HCT116 (cell line): ENCODE measurements at regions not wholly inside any gene's neighbourhood (a gene's known extent, or its start where the extent isn't known, plus 50 kb on each side); places are given as distances from the start of the nearest gene placed in this dataset.

Experiments
- ATAC-seq: fragments of 200-7000 bp; cut with Tn5 transposase; 2 replicates; pipeline ENCODE4 v1.9.1; 2020; ENCODE audit warnings: mild to moderate bottlenecking, moderate library complexity
- BruUV-seq: library from RNA; stranded (reverse); fragments of 400-500 nt; replicated peaks from 2 replicates; lab custom pipeline; 2021; lab: Mats Ljungman, UMichigan
- CTCF ChIA-PET: fragments of 300-600 bp; sonication (Branson Sonifier 250); formaldehyde crosslinking; loops from one replicate; lab custom pipeline; 2021; ENCODE audit warnings: antibody characterized with exemption; lab: Charles Lee
- POLR2A ChIA-PET: fragments of 300-600, 350-600 bp; sonication (Branson Sonifier 250); formaldehyde crosslinking; loops from one replicate; lab custom pipeline; 2021; ENCODE audit warnings: antibody characterized with exemption; lab: Charles Lee
- RAD21 ChIA-PET, 2 experiments: fragments of 300-600 bp; sonication (Branson Sonifier 250); formaldehyde crosslinking; loops; one replicate each; lab custom pipeline; 2023; ENCODE audit warnings: low total read pairs in 2 of 2; ENCODE audit not compliant: uncharacterized antibody in 2 of 2, unreplicated experiment in 2 of 2, low non-redundant PET in 1 of 2; lab: Charles Lee
- DNase-seq: peaks from one replicate; pipeline ENCODE4 v3.0.0-alpha.2; 2010; ENCODE audit warnings: low read depth, low spot score
- H2AFZ ChIP-seq: fragments of 200-600 bp; shearing (Covaris generic), sonication (generic); 2 replicates; pipeline ENCODE4 v1.6.1; 2017; ENCODE audit warnings: low read depth, mixed run types, mixed read lengths, antibody characterized with exemption, low read length; ENCODE audit not compliant: poor library complexity, severe bottlenecking
- H3K27ac ChIP-seq: 2 replicates; pipeline ENCODE4 v1.5.1; 2012; ENCODE audit warnings: low read depth, low read length
- H3K27me3 ChIP-seq: fragments of 200-600 bp; sonication (generic); 2 replicates; pipeline ENCODE4 v1.6.1; 2016; ENCODE audit warnings: mixed run types, low read length, mixed read lengths; ENCODE audit not compliant: insufficient read depth
- H3K36me3 ChIP-seq, 2 experiments: fragments of 200-500 bp in 1 of 2; fragments of 200-600 bp in 1 of 2; sonication (Bioruptor generic) in 1 of 2; sonication (generic) in 1 of 2; 2 replicates each; pipeline versions ENCODE4 v1.5.1 to v1.6.1; 2014 to 2016; ENCODE audit warnings: low read length in 2 of 2, inconsistent platforms in 1 of 2, mixed read lengths in 1 of 2, mixed run types in 1 of 2; ENCODE audit not compliant: insufficient read depth in 2 of 2, control insufficient read depth in 1 of 2
- H3K4me1 ChIP-seq, 2 experiments: fragments of 200-600 bp in 1 of 2; sonication (generic) in 1 of 2; 2 replicates each; pipeline versions ENCODE4 v1.5.1 to v1.6.1; 2012 to 2017; ENCODE audit warnings: low read length in 2 of 2, inconsistent platforms in 1 of 2, mild to moderate bottlenecking in 1 of 2, mixed read lengths in 1 of 2, mixed run types in 1 of 2, moderate library complexity in 1 of 2; ENCODE audit not compliant: insufficient read depth in 2 of 2, control insufficient read depth in 1 of 2
- H3K4me2 ChIP-seq: fragments of 200-600 bp; sonication (generic); 2 replicates; pipeline ENCODE4 v1.6.1; 2017; ENCODE audit warnings: mixed run types, low read length, mixed read lengths
- H3K4me3 ChIP-seq, 2 experiments: fragments of 200-600 bp in 1 of 2; sonication (generic) in 1 of 2; replicated peaks in 1 of 2; 2 replicates each; pipeline ENCODE4 v1.5.1; 2011 to 2016; ENCODE audit warnings: low read length in 2 of 2, control low read depth in 1 of 2, low read depth in 1 of 2, mild to moderate bottlenecking in 1 of 2, mixed read lengths in 1 of 2, mixed run types in 1 of 2
- H3K79me2 ChIP-seq: fragments of 200-600 bp; sonication (generic); 2 replicates; pipeline ENCODE4 v1.6.1; 2017; ENCODE audit warnings: mild to moderate bottlenecking, mixed run types, low read length, moderate library complexity, mixed read lengths; ENCODE audit not compliant: insufficient read depth
- H3K9ac ChIP-seq: fragments of 200-600 bp; sonication (generic); 2 replicates; pipeline ENCODE4 v1.6.1; 2016; ENCODE audit warnings: low read length, mixed read lengths
- H3K9me2 ChIP-seq: fragments of 200-600 bp; sonication (generic), shearing (Covaris generic); 2 replicates; pipeline ENCODE4 v1.6.1; 2017; ENCODE audit warnings: mixed run types, mild to moderate bottlenecking, moderate library complexity; ENCODE audit not compliant: insufficient read depth
- H3K9me3 ChIP-seq, 2 experiments: fragments of 200-500 bp in 1 of 2; fragments of 200-600 bp in 1 of 2; sonication (Bioruptor generic) in 1 of 2; sonication (generic) in 1 of 2; 2 replicates each; pipeline ENCODE4 v1.6.1; 2014 to 2017; ENCODE audit warnings: low read length in 2 of 2, mixed read lengths in 2 of 2, inconsistent platforms in 1 of 2, low read depth in 1 of 2, mild to moderate bottlenecking in 1 of 2, mixed run types in 1 of 2, moderate library complexity in 1 of 2; ENCODE audit not compliant: control insufficient read depth in 1 of 2, insufficient read depth in 1 of 2
- H4K20me1 ChIP-seq: fragments of 200-600 bp; sonication (generic), shearing (Covaris generic); 2 replicates; pipeline ENCODE4 v1.6.1; 2017; ENCODE audit warnings: mixed run types, mild to moderate bottlenecking, moderate library complexity; ENCODE audit not compliant: insufficient read depth
- ATF3 ChIP-seq: IDR thresholded peaks from 2 replicates; pipeline ENCODE4 v1.6.1; 2012
- CBX3 ChIP-seq: IDR thresholded peaks from 2 replicates; pipeline ENCODE4 v1.6.1; 2012; ENCODE audit warnings: low read depth
- CEBPB ChIP-seq: IDR thresholded peaks from 2 replicates; pipeline ENCODE4 v1.6.1; 2012; ENCODE audit warnings: low read depth
- CTCF ChIP-seq, 3 experiments: fragments of 200-600 bp in 1 of 3; sonication (generic) in 1 of 3; IDR thresholded peaks in 2 of 3; conservative IDR thresholded peaks in 1 of 3; 2 replicates each; pipeline ENCODE4 v1.5.1; 2012 to 2017; ENCODE audit warnings: low read depth in 2 of 3, low read length in 2 of 3, antibody characterized with exemption in 1 of 3, borderline replicate concordance in 1 of 3, control low read depth in 1 of 3, mild to moderate bottlenecking in 1 of 3, mixed read lengths in 1 of 3, mixed run types in 1 of 3, moderate library complexity in 1 of 3; ENCODE audit not compliant: insufficient read depth in 1 of 3
- EGR1 ChIP-seq: IDR thresholded peaks from 2 replicates; pipeline ENCODE4 v1.6.1; 2012; ENCODE audit warnings: low read depth
- ELF1 ChIP-seq: IDR thresholded peaks from 2 replicates; pipeline ENCODE4 v1.6.1; 2012; ENCODE audit warnings: low read depth, borderline replicate concordance
- EZH2 ChIP-seq: fragments of 200-600 bp; sonication (generic); IDR thresholded peaks from 2 replicates; pipeline ENCODE4 v1.6.1; 2017; ENCODE audit warnings: antibody characterized with exemption, mixed run types
- EZH2phosphoT487 ChIP-seq: fragments of 200-600 bp; IDR thresholded peaks from 2 replicates; pipeline ENCODE4 v1.6.1; 2018; ENCODE audit warnings: antibody characterized with exemption, borderline replicate concordance
- FOSL1 ChIP-seq: IDR thresholded peaks from 2 replicates; pipeline ENCODE4 v1.6.1; 2012; ENCODE audit warnings: low read depth
- JUND ChIP-seq: IDR thresholded peaks from 2 replicates; pipeline ENCODE4 v1.6.1; 2012
- MAX ChIP-seq: IDR thresholded peaks from 2 replicates; pipeline ENCODE4 v1.6.1; 2012
- POLR2AphosphoS5 ChIP-seq: IDR thresholded peaks from 2 replicates; pipeline ENCODE4 v1.6.1; 2011; ENCODE audit warnings: mild to moderate bottlenecking, low read depth, low read length, moderate library complexity
- RAD21 ChIP-seq: IDR thresholded peaks from 2 replicates; pipeline ENCODE4 v1.6.1; 2012; ENCODE audit warnings: low read depth, mild to moderate bottlenecking
- REST ChIP-seq: IDR thresholded peaks from 2 replicates; pipeline ENCODE4 v1.6.1; 2012; ENCODE audit warnings: low read depth
- SP1 ChIP-seq: IDR thresholded peaks from 2 replicates; pipeline ENCODE4 v1.6.1; 2012; ENCODE audit warnings: low read depth
- SRF ChIP-seq: IDR thresholded peaks from 2 replicates; pipeline ENCODE4 v1.6.1; 2012; ENCODE audit warnings: low read depth
- ZBTB33 ChIP-seq: IDR thresholded peaks from 2 replicates; pipeline ENCODE4 v1.6.1; 2011; ENCODE audit warnings: mild to moderate bottlenecking, low read length, moderate library complexity; ENCODE audit not compliant: insufficient replicate concordance; ENCODE audit errors: extremely low read depth
- ZFX ChIP-seq: fragments of 450-650 bp; IDR thresholded peaks from 2 replicates; pipeline ENCODE4 v1.6.1; 2017
- ZNF274 ChIP-seq: fragments of 200-500 bp; sonication (Bioruptor generic); IDR thresholded peaks from 2 replicates; pipeline ENCODE4 v1.6.1; 2014; ENCODE audit warnings: mild to moderate bottlenecking, low read depth, low read length, inconsistent platforms
- intact Hi-C: fragments of 100-400 bp; cut with micrococcal nuclease; formaldehyde crosslinking; loops from 2 replicates; pipeline ENCODE4 v1.10.0; 2022

GRCh38 chr7:88366845-88367244 lies 60.2 kb upstream of the STEAP4 start:
- POLR2A ChIA-PET, result no interaction called here
- RAD21 ChIA-PET, result no interaction called here

More at GRCh38 chr7:88366845-88367244, 60.2 kb upstream of the STEAP4 start:
- Histone ChIP-seq H3K27me3 (no peaks in the 10 kb centered on the region), H2AFZ (no peak overlapping the region), H3K9me2 (no peaks in the 10 kb centered on the region), H3K4me1 (no peaks in the 10 kb centered on the region), H3K4me2 (no peak overlapping the region), H3K79me2 (no peaks in the 10 kb centered on the region), H3K27ac (no peak overlapping the region), H4K20me1 (no peaks in the 10 kb centered on the region), H3K9me3 (no peaks in the 10 kb centered on the region), H3K4me3 (no peak overlapping the region), H3K9ac (no peak overlapping the region)
- no TSS peak for BruUV-seq
- intact Hi-C loops, result no loop called here
- DNase-seq, result no peak
- CTCF ChIA-PET, result no interaction called here
- no peak for TF ChIP-seq ZBTB33
- TF ChIP-seq EZH2phosphoT487, result no peak
- no peak for TF ChIP-seq CEBPB
- TF ChIP-seq SP1, result no peak
- no peak for TF ChIP-seq FOSL1
- TF ChIP-seq MAX, result no peak
- no peak for TF ChIP-seq REST
- no peak for TF ChIP-seq POLR2AphosphoS5
- no peak for TF ChIP-seq CBX3
- no peak for TF ChIP-seq ZNF274
- TF ChIP-seq EGR1, result no peak
- no peak for TF ChIP-seq JUND
- no peak for TF ChIP-seq ZFX
- no peak for TF ChIP-seq EZH2
- TF ChIP-seq ELF1, result no peak
- TF ChIP-seq RAD21, result no peak
- TF ChIP-seq CTCF (IDR thresholded peaks at IDR 0.05 in 2 of 3, conservative IDR thresholded peaks at IDR 0.05 in 1 of 3; ENCODE audit: borderline replicate concordance in 1 of 3, insufficient read depth in 1 of 3, low read depth in 2 of 3, low read length in 2 of 3), result no peak
- TF ChIP-seq ATF3, result no peak
- TF ChIP-seq SRF, result no peak
- TF ChIP-seq, all 23 proteins: peak for 0
- H3K36me3 ChIP-seq, result no peaks in the 10 kb centered on the region
- no peak for ATAC-seq
